ENCODE measurements at regions not wholly inside any gene's neighbourhood (a gene's known extent, or its start where the extent isn't known, plus 50 kb on each side); places are given as distances from the start of the nearest gene placed in this dataset.

DNA sequence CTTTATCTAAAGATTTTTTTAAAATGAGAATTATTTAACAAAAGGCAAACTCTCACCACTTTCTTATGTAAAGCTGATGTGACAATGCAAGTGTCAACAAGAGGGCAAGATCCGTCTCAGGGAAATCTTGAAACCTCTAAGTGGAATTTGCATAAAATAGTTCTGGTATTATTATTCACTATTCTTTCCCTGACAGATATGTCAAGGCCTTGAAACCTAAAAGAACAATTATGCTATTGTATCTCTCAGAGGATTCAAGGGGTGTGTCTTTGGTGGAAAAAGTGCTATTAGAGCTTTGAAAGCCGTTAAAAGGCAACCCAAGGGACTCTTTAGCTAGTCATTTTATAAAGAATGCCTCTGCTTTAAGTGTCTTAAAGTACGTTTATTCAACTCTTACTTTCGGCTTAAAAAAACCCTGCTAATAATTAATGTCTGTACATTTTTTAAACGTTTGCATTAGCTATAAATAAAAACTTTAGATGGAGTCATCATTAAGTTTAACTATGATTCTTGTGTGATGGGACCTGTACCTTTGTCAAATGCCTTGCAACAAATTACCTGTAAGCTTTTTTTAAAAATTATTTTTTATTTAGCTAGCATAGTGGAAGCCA, 585.5 kb downstream of the VRK1 start:
- in situ Hi-C loops (cut with MboI; ENCODE audit: low sequenced_read_pairs, unreplicated experiment), result no loop called here
- TF ChIP-seq CTCF (IDR thresholded peaks at IDR 0.05; ENCODE audit: borderline replicate concordance, control extremely low read depth, extremely low read depth, insufficient read depth, missing control alignments), result no peak
- DNase-seq (ENCODE audit: low spot score), result no peak

DNA sequence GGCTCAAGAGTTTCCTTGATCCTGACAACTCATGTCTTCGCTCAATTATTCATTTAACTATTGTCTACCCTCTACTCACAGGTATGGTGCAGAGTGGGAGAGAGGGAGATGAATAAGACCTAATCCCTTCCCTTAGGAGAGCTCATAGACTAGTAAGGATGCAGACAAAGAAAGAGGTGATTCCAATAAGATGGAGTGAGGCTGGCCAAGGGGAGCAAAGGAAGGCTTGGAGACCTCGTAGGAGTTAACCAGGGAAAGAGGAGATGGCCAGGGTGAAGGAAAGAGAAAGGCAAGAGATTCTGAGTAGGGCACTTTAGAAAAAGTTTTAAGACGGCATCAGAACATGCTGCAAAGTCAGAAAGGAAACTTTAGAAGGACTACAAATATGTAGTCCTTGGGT, 588.5 kb downstream of the VRK1 start:
- in situ Hi-C loops (cut with MboI; ENCODE audit: low sequenced_read_pairs, unreplicated experiment), result no loop called here
- no peak for TF ChIP-seq CTCF (IDR thresholded peaks at IDR 0.05; ENCODE audit: borderline replicate concordance, control extremely low read depth, extremely low read depth, insufficient read depth, missing control alignments)
- no peak for DNase-seq (ENCODE audit: low spot score)

DNA sequence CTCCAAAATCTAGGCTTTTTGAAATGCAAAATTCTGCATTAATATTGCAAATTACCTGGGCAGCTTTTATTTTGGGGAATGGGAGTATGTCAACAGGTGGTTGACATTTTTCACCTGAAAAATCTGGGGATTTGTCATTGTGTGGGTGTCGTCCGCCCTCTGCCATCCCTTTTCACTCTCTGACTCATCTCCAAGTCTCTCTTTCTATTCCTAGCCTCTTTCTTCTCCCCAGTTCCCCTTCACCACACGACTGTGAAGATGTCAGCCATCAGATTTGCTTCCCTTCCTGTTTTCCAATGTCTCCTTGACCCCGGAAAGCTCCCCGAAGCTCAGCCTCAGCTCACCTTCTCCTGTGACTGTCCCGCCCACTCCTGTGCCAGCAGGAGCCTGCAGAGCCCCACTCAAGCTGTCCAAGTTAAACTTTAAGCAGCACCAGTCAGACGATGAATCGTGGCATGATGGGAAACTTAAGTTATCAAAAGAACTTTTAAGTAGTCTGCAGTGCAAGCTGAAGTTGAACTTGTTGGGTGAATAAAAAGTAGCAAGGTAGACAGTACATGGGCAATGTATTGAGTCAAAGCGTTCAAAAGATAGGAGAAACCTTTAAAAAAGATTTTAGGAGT, 590.2 kb downstream of the VRK1 start:
- no peak for DNase-seq (ENCODE audit: low spot score)
- in situ Hi-C loops (cut with MboI; ENCODE audit: low sequenced_read_pairs, unreplicated experiment), result no loop called here
- no peak for TF ChIP-seq CTCF (IDR thresholded peaks at IDR 0.05; ENCODE audit: borderline replicate concordance, control extremely low read depth, extremely low read depth, insufficient read depth, missing control alignments)

DNA sequence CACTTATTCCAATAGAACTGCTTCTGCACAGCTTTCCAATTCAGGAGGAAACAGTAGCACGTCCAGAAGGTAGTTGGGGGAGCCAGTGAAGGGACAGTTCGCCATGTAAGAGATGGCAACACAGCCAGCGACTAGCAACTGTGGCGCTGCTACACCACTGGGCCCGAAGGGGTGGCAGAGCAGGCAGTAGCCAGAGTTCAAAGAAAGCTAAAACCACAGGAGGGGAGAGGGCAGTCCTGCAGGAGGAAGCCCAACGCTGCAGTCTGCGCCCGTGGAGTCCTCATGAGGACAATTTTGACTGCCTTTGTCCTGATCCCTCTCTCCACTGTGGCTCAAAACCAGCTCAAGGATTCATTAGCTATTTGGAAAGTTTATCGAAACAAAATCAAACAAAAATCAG, 591.2 kb downstream of the VRK1 start:
- DNase-seq (ENCODE audit: low spot score), result no peak
- in situ Hi-C loops (cut with MboI; ENCODE audit: low sequenced_read_pairs, unreplicated experiment), result no loop called here
- no peak for TF ChIP-seq CTCF (IDR thresholded peaks at IDR 0.05; ENCODE audit: borderline replicate concordance, control extremely low read depth, extremely low read depth, insufficient read depth, missing control alignments)

DNA sequence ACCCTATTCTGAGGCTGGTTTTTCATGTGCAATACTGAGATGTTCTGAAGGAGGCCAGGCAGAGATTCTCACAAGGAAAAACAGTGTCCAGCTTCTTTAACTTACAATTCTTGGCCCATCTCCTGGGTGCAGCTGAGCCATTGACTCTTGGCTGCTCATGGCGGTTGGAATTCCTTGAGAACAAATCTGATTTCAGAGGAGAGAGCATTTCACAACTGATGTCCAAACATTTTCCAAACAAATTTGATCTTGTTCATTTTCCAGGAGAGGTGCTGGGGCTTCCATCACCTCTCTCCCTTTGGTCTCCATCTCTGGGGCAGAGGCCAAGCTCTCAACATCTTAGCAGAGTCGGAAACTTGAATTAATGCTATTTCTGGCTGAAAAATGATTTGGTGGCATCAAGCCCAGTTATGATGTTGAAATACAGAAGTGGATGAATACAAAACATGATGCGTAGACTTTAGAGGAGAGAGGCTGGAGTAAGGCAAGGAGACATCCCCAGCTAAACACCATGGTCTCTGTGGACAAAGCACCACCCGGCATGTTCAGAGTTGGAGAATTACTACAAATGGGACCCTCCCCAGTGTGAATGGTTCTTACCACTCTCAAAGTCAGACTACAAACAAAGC, 593.0 kb downstream of the VRK1 start:
- no peak for TF ChIP-seq CTCF (IDR thresholded peaks at IDR 0.05; ENCODE audit: borderline replicate concordance, control extremely low read depth, extremely low read depth, insufficient read depth, missing control alignments)
- DNase-seq (ENCODE audit: low spot score), result no peak
- in situ Hi-C loops (cut with MboI; ENCODE audit: low sequenced_read_pairs, unreplicated experiment), result no loop called here

- in situ Hi-C loops (cut with MboI; ENCODE audit: low sequenced_read_pairs, unreplicated experiment), result no loop called here
- TF ChIP-seq CTCF (IDR thresholded peaks at IDR 0.05; ENCODE audit: borderline replicate concordance, control extremely low read depth, extremely low read depth, insufficient read depth, missing control alignments), result no peak
- DNase-seq (ENCODE audit: low spot score), result no peak
Measured at GRCh38 chr14:97393244-97393643, 596.1 kb downstream of the VRK1 start.
